ENCODE measurements at regions not wholly inside any gene's neighbourhood (a gene's known extent, or its start where the extent isn't known, plus 50 kb on each side); places are given as distances from the start of the nearest gene placed in this dataset.

- H3K36me3 Mint-ChIP-seq: no peaks in the 10 kb centered on the region
- H3K27ac Mint-ChIP-seq: no peak overlapping the region
- no peak for DNase-seq
- H3K9me3 Mint-ChIP-seq: peaks cover 7% of the 10 kb centered on the region
- no peaks in the 10 kb centered on the region for H3K4me1 Mint-ChIP-seq
- peaks cover 7% of the 10 kb centered on the region for H3K27me3 Mint-ChIP-seq
- H3K4me3 Mint-ChIP-seq: no peak overlapping the region
- CTCF ChIA-PET: no interaction called here
These were observed 130.8 kb downstream of the FOXL1 start for GRCh38 chr16:86709103-86709502.

- Mint-ChIP-seq H3K9me3 (peaks cover 7% of the 10 kb centered on the region), H3K4me1 (no peaks in the 10 kb centered on the region), H3K4me3 (no peak overlapping the region), H3K36me3 (no peaks in the 10 kb centered on the region), H3K27ac (no peak overlapping the region), H3K27me3 (peaks cover 3% of the 10 kb centered on the region)
- DNase-seq: no peak
- CTCF ChIA-PET: no interaction called here
These were observed 131.7 kb downstream of the FOXL1 start for GRCh38 chr16:86709902-86710601.

- no peaks in the 10 kb centered on the region for H3K4me1 Mint-ChIP-seq
- no peak overlapping the region for H3K4me3 Mint-ChIP-seq
- peaks cover 3% of the 10 kb centered on the region for H3K27me3 Mint-ChIP-seq
- no peaks in the 10 kb centered on the region for H3K36me3 Mint-ChIP-seq
- DNase-seq: no peak
- H3K27ac Mint-ChIP-seq: no peak overlapping the region
- peaks cover 7% of the 10 kb centered on the region for H3K9me3 Mint-ChIP-seq
- CTCF ChIA-PET: no interaction called here
These were observed 132.2 kb downstream of the FOXL1 start for GRCh38 chr16:86710602-86710950.

- peaks cover 5% of the 10 kb centered on the region for H3K9me3 Mint-ChIP-seq
- no peaks in the 10 kb centered on the region for H3K27me3 Mint-ChIP-seq
- CTCF ChIA-PET: interaction anchor here (0.9 kb wide), 1 partner anchor 12 kb away, joined by 3 read pairs; no protein-coding TSS in a partner anchor
- no peak for DNase-seq
- no peaks in the 10 kb centered on the region for H3K4me1 Mint-ChIP-seq
- H3K36me3 Mint-ChIP-seq: no peaks in the 10 kb centered on the region
- H3K4me3 Mint-ChIP-seq: no peak overlapping the region
- H3K27ac Mint-ChIP-seq: no peak overlapping the region
These were observed 134.0 kb downstream of the FOXL1 start for GRCh38 chr16:86712158-86713009.

GRCh38 chr16:86713021-86713631, 134.8 kb downstream of the FOXL1 start:
- H3K36me3 Mint-ChIP-seq: no peaks in the 10 kb centered on the region
- CTCF ChIA-PET: no interaction called here
- peaks cover 5% of the 10 kb centered on the region for H3K9me3 Mint-ChIP-seq
- H3K4me3 Mint-ChIP-seq: no peak overlapping the region
- H3K27ac Mint-ChIP-seq: no peak overlapping the region
- H3K4me1 Mint-ChIP-seq: no peaks in the 10 kb centered on the region
- no peak for DNase-seq
- no peaks in the 10 kb centered on the region for H3K27me3 Mint-ChIP-seq

GRCh38 chr16:86714166-86714565, 135.8 kb downstream of the FOXL1 start:
- DNase-seq: no peak
- Mint-ChIP-seq H3K36me3 (no peaks in the 10 kb centered on the region), H3K4me3 (no peak overlapping the region), H3K27me3 (no peaks in the 10 kb centered on the region), H3K27ac (no peak overlapping the region), H3K4me1 (no peaks in the 10 kb centered on the region), H3K9me3 (peaks cover 2% of the 10 kb centered on the region)
- CTCF ChIA-PET: no interaction called here

- Mint-ChIP-seq H3K36me3 (no peaks in the 10 kb centered on the region), H3K27me3 (no peaks in the 10 kb centered on the region), H3K4me3 (no peak overlapping the region), H3K27ac (no peak overlapping the region), H3K9me3 (no peaks in the 10 kb centered on the region), H3K4me1 (no peaks in the 10 kb centered on the region)
- DNase-seq: no peak
- CTCF ChIA-PET: no interaction called here
These were observed 138.3 kb downstream of the FOXL1 start for GRCh38 chr16:86716649-86717048.

- DNase-seq: no peak
- Mint-ChIP-seq H3K27me3 (no peaks in the 10 kb centered on the region), H3K4me3 (no peak overlapping the region), H3K9me3 (no peaks in the 10 kb centered on the region), H3K27ac (no peak overlapping the region), H3K4me1 (no peaks in the 10 kb centered on the region), H3K36me3 (no peaks in the 10 kb centered on the region)
- CTCF ChIA-PET: no interaction called here
These were observed 139.8 kb downstream of the FOXL1 start for GRCh38 chr16:86718118-86718517.

GRCh38 chr16:86722970-86723369, 144.6 kb downstream of the FOXL1 start:
- no peaks in the 10 kb centered on the region for H3K4me1 Mint-ChIP-seq
- H3K36me3 Mint-ChIP-seq: no peaks in the 10 kb centered on the region
- DNase-seq: no peak
- H3K9me3 Mint-ChIP-seq: no peaks in the 10 kb centered on the region
- CTCF ChIA-PET: no interaction called here
- peaks cover 5% of the 10 kb centered on the region for H3K27me3 Mint-ChIP-seq
- no peak overlapping the region for H3K27ac Mint-ChIP-seq
- H3K4me3 Mint-ChIP-seq: no peak overlapping the region

GRCh38 chr16:86723689-86724088, 145.3 kb downstream of the FOXL1 start:
- DNase-seq: no peak
- Mint-ChIP-seq H3K27ac (no peak overlapping the region), H3K36me3 (no peaks in the 10 kb centered on the region), H3K4me1 (no peaks in the 10 kb centered on the region), H3K9me3 (no peaks in the 10 kb centered on the region), H3K4me3 (no peak overlapping the region), H3K27me3 (peaks cover 8% of the 10 kb centered on the region)
- CTCF ChIA-PET: no interaction called here

GRCh38 chr16:86725401-86725800, 147.1 kb downstream of the FOXL1 start:
- no peaks in the 10 kb centered on the region for H3K9me3 Mint-ChIP-seq
- peaks cover 12% of the 10 kb centered on the region for H3K27me3 Mint-ChIP-seq
- H3K36me3 Mint-ChIP-seq: no peaks in the 10 kb centered on the region
- no peak overlapping the region for H3K27ac Mint-ChIP-seq
- H3K4me3 Mint-ChIP-seq: no peak overlapping the region
- peak; percentile 9 for DNase-seq
- H3K4me1 Mint-ChIP-seq: no peaks in the 10 kb centered on the region
- CTCF ChIA-PET: interaction anchor here (0.5 kb wide), 1 partner anchor 341 kb away, joined by 3 read pairs; no protein-coding TSS in a partner anchor

- H3K36me3 Mint-ChIP-seq: no peaks in the 10 kb centered on the region
- H3K27ac Mint-ChIP-seq: no peak overlapping the region
- peak; percentile 0 for DNase-seq
- CTCF ChIA-PET: no interaction called here
- no peaks in the 10 kb centered on the region for H3K9me3 Mint-ChIP-seq
- no peaks in the 10 kb centered on the region for H3K4me1 Mint-ChIP-seq
- H3K4me3 Mint-ChIP-seq: no peak overlapping the region
- H3K27me3 Mint-ChIP-seq: peaks cover 21% of the 10 kb centered on the region
These were observed 148.0 kb downstream of the FOXL1 start for GRCh38 chr16:86726340-86726739.

- H3K27me3 Mint-ChIP-seq: peaks cover 29% of the 10 kb centered on the region
- H3K9me3 Mint-ChIP-seq: no peaks in the 10 kb centered on the region
- no peak overlapping the region for H3K4me3 Mint-ChIP-seq
- CTCF ChIA-PET: no interaction called here
- no peaks in the 10 kb centered on the region for H3K4me1 Mint-ChIP-seq
- no peaks in the 10 kb centered on the region for H3K36me3 Mint-ChIP-seq
- no peak overlapping the region for H3K27ac Mint-ChIP-seq
- peak; percentile 1 for DNase-seq
These were observed 148.8 kb downstream of the FOXL1 start for GRCh38 chr16:86727131-86727530.

GRCh38 chr16:86727632-86728031, 149.3 kb downstream of the FOXL1 start:
- Mint-ChIP-seq H3K4me1 (no peaks in the 10 kb centered on the region), H3K27me3 (peaks cover 34% of the 10 kb centered on the region), H3K36me3 (no peaks in the 10 kb centered on the region), H3K27ac (no peak overlapping the region), H3K4me3 (no peak overlapping the region), H3K9me3 (no peaks in the 10 kb centered on the region)
- peak; percentile 4 for DNase-seq
- CTCF ChIA-PET: no interaction called here

- no peak overlapping the region for H3K4me3 Mint-ChIP-seq
- H3K4me1 Mint-ChIP-seq: peaks cover 2% of the 10 kb centered on the region
- H3K36me3 Mint-ChIP-seq: no peaks in the 10 kb centered on the region
- no peaks in the 10 kb centered on the region for H3K9me3 Mint-ChIP-seq
- CTCF ChIA-PET: no interaction called here
- DNase-seq: no peak
- H3K27ac Mint-ChIP-seq: no peak overlapping the region
- H3K27me3 Mint-ChIP-seq: peaks cover 54% of the 10 kb centered on the region
These were observed 151.3 kb downstream of the FOXL1 start for GRCh38 chr16:86729686-86730085.
